NCI-H82 (cell line): ENCODE measurements at regions not wholly inside any gene's neighbourhood (a gene's known extent, or its start where the extent isn't known, plus 50 kb on each side); places are given as distances from the start of the nearest gene placed in this dataset.

Source experiments
- DNase-seq: peaks from one replicate; lab custom pipeline; 2025; lab: John Stamatoyannopoulos, UW

- DNase-seq: no peak
These were observed 192.5 kb downstream of the FOXD2 start for GRCh38 chr1:47630346-47630745.

- no peak for DNase-seq
These were observed 193.7 kb downstream of the FOXD2 start for GRCh38 chr1:47631411-47631995.

GRCh38 chr1:47635111-47635510, 197.3 kb downstream of the FOXD2 start:
- no peak for DNase-seq

- DNase-seq: no peak
These were observed 197.8 kb downstream of the FOXD2 start for GRCh38 chr1:47635597-47635996.

- no peak for DNase-seq
These were observed 199.4 kb downstream of the FOXD2 start for GRCh38 chr1:47637111-47637685.

- no peak for DNase-seq
These were observed 200.4 kb downstream of the FOXD2 start for GRCh38 chr1:47638240-47638639.

- DNase-seq: no peak
These were observed 200.9 kb downstream of the FOXD2 start for GRCh38 chr1:47638713-47639112.

GRCh38 chr1:47643306-47644211, 205.7 kb downstream of the FOXD2 start:
- DNase-seq: no peak

- no peak for DNase-seq
These were observed 206.3 kb downstream of the FOXD2 start for GRCh38 chr1:47644212-47644573.

- no peak for DNase-seq
These were observed 207.3 kb downstream of the FOXD2 start for GRCh38 chr1:47645151-47645550.

- no peak for DNase-seq
These were observed 208.8 kb downstream of the FOXD2 start for GRCh38 chr1:47646676-47647075.

- no peak for DNase-seq
These were observed 209.5 kb downstream of the FOXD2 start for GRCh38 chr1:47647327-47647845.

- DNase-seq: no peak
These were observed 212.4 kb downstream of the FOXD2 start for GRCh38 chr1:47650205-47650604.

- no peak for DNase-seq
These were observed 212.8 kb downstream of the FOXD2 start for GRCh38 chr1:47650611-47651010.

- no peak for DNase-seq
These were observed 213.7 kb downstream of the FOXD2 start for GRCh38 chr1:47651311-47652089.

- DNase-seq: no peak
These were observed 217.9 kb downstream of the FOXD2 start for GRCh38 chr1:47655521-47656300.

- DNase-seq: no peak
These were observed 219.2 kb downstream of the FOXD2 start for GRCh38 chr1:47656719-47657685.

- no peak for DNase-seq
These were observed 220.5 kb downstream of the FOXD2 start for GRCh38 chr1:47658161-47658920.

- no peak for DNase-seq
These were observed 221.3 kb downstream of the FOXD2 start for GRCh38 chr1:47659146-47659545.
